ENCODE measurements at regions not wholly inside any gene's neighbourhood (a gene's known extent, or its start where the extent isn't known, plus 50 kb on each side); places are given as distances from the start of the nearest gene placed in this dataset.

DNA sequence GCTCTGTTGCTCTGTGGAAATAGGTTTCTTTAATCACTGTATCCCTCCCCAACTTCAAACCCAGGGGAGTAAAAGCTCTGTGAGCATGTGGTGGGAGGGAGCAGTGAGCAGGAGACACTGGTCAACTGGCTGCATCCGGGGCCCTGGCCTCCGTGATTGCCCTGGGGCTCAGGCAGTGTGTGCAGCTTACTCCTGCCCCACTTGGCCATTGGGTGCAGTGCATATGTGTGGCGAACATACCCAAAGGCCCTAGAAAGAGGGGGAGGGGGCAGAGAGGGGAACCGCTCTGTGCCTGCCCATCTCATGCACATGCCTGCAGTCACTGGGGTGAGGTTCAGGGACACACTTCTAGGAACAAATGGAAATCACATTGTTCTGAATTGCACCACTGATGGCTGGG lies 378.7 kb downstream of the ZBBX start:
- no peak overlapping the region for H3K27ac ChIP-seq (ENCODE audit: extremely low read depth, low read depth, low read length)
- ATAC-seq = no peak
- H3K79me2 ChIP-seq (ENCODE audit: control insufficient read depth, insufficient read depth, low read length) = no peaks in the 10 kb centered on the region
- H3K9me3 ChIP-seq (replicated peaks; ENCODE audit: control insufficient read depth, insufficient read depth, low read depth, low read length) = no peaks in the 10 kb centered on the region
- no TSS peak for BruUV-seq (replicated peaks)
- no peaks in the 10 kb centered on the region for H3K4me1 ChIP-seq (replicated peaks in 1 of 2; ENCODE audit: control insufficient read depth in 2 of 2, insufficient read depth in 2 of 2, low read length in 2 of 2)
- H2AFZ ChIP-seq (ENCODE audit: low read depth, low read length) = no peak overlapping the region
- WGBS (ENCODE audit: insufficient coverage, low coverage, missing lambda C conversion rate) = 0% methylated on average over 3 of the region's 4 CpGs
- ChIA-PET CTCF (ENCODE audit: low intra/inter-chr PET ratio) (no interaction called here), POLR2A (no interaction called here)
- intact Hi-C loops (cut with micrococcal nuclease) = no loop called here
- in situ Hi-C loops (cut with MboI) = no loop called here
- no peak overlapping the region for H3K4me2 ChIP-seq (ENCODE audit: insufficient read depth, low read length)
- H3K27me3 ChIP-seq (ENCODE audit: control insufficient read depth in 2 of 2, insufficient read depth in 2 of 2, low read length in 2 of 2) = no peaks in the 10 kb centered on the region
- no peak overlapping the region for H3K4me3 ChIP-seq
- no peak for DNase-seq (ENCODE audit: extremely low read depth in 1 of 4, low spot score in 3 of 4)
- FAIRE-seq = no peak
- no peak overlapping the region for H3K9ac ChIP-seq (ENCODE audit: insufficient read depth in 1 of 2, low read depth in 2 of 2, low read length in 2 of 2)
- H4K20me1 ChIP-seq (replicated peaks; ENCODE audit: control insufficient read depth, insufficient read depth, low read length) = no peaks in the 10 kb centered on the region
- no peaks in the 10 kb centered on the region for H3K9me1 ChIP-seq (ENCODE audit: control insufficient read depth, insufficient read depth, low read length)
- H3K36me3 ChIP-seq (ENCODE audit: control insufficient read depth, insufficient read depth, low read length) = no peaks in the 10 kb centered on the region
- no peak for TF ChIP-seq ZNF133 (CRISPR knock-in tag; IDR thresholded peaks at IDR 0.05)
- no peak for TF ChIP-seq MCM2 (IDR thresholded peaks at IDR 0.05; ENCODE audit: low read depth)
- TF ChIP-seq, protein P1, sequence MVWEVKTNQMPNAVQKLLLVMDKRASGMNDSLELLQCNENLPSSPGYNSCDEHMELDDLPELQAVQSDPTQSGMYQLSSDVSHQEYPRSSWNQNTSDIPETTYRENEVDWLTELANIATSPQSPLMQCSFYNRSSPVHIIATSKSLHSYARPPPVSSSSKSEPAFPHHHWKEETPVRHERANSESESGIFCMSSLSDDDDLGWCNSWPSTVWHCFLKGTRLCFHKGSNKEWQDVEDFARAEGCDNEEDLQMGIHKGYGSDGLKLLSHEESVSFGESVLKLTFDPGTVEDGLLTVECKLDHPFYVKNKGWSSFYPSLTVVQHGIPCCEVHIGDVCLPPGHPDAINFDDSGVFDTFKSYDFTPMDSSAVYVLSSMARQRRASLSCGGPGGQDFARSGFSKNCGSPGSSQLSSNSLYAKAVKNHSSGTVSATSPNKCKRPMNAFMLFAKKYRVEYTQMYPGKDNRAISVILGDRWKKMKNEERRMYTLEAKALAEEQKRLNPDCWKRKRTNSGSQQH (CRISPR knock-in tag; IDR thresholded peaks at IDR 0.05) = no peak
- TF ChIP-seq ELF4 (CRISPR knock-in tag; IDR thresholded peaks at IDR 0.05) = no peak
- TF ChIP-seq TRIM24 (IDR thresholded peaks at IDR 0.05) = no peak
- TF ChIP-seq, protein P2, sequence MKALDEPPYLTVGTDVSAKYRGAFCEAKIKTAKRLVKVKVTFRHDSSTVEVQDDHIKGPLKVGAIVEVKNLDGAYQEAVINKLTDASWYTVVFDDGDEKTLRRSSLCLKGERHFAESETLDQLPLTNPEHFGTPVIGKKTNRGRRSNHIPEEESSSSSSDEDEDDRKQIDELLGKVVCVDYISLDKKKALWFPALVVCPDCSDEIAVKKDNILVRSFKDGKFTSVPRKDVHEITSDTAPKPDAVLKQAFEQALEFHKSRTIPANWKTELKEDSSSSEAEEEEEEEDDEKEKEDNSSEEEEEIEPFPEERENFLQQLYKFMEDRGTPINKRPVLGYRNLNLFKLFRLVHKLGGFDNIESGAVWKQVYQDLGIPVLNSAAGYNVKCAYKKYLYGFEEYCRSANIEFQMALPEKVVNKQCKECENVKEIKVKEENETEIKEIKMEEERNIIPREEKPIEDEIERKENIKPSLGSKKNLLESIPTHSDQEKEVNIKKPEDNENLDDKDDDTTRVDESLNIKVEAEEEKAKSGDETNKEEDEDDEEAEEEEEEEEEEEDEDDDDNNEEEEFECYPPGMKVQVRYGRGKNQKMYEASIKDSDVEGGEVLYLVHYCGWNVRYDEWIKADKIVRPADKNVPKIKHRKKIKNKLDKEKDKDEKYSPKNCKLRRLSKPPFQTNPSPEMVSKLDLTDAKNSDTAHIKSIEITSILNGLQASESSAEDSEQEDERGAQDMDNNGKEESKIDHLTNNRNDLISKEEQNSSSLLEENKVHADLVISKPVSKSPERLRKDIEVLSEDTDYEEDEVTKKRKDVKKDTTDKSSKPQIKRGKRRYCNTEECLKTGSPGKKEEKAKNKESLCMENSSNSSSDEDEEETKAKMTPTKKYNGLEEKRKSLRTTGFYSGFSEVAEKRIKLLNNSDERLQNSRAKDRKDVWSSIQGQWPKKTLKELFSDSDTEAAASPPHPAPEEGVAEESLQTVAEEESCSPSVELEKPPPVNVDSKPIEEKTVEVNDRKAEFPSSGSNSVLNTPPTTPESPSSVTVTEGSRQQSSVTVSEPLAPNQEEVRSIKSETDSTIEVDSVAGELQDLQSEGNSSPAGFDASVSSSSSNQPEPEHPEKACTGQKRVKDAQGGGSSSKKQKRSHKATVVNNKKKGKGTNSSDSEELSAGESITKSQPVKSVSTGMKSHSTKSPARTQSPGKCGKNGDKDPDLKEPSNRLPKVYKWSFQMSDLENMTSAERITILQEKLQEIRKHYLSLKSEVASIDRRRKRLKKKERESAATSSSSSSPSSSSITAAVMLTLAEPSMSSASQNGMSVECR (CRISPR knock-in tag; IDR thresholded peaks at IDR 0.05) = no peak
- TF ChIP-seq, protein P3, sequence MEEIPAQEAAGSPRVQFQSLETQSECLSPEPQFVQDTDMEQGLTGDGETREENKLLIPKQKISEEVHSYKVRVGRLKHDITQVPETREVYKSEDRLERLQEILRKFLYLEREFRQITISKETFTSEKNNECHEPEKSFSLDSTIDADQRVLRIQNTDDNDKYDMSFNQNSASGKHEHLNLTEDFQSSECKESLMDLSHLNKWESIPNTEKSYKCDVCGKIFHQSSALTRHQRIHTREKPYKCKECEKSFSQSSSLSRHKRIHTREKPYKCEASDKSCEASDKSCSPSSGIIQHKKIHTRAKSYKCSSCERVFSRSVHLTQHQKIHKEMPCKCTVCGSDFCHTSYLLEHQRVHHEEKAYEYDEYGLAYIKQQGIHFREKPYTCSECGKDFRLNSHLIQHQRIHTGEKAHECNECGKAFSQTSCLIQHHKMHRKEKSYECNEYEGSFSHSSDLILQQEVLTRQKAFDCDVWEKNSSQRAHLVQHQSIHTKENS (CRISPR knock-in tag; IDR thresholded peaks at IDR 0.05) = no peak
- no peak for TF ChIP-seq RAD21 (CRISPR knock-in tag; conservative IDR thresholded peaks at IDR 0.05 in 1 of 2, IDR thresholded peaks at IDR 0.05 in 1 of 2)
- TF ChIP-seq, protein P4, sequence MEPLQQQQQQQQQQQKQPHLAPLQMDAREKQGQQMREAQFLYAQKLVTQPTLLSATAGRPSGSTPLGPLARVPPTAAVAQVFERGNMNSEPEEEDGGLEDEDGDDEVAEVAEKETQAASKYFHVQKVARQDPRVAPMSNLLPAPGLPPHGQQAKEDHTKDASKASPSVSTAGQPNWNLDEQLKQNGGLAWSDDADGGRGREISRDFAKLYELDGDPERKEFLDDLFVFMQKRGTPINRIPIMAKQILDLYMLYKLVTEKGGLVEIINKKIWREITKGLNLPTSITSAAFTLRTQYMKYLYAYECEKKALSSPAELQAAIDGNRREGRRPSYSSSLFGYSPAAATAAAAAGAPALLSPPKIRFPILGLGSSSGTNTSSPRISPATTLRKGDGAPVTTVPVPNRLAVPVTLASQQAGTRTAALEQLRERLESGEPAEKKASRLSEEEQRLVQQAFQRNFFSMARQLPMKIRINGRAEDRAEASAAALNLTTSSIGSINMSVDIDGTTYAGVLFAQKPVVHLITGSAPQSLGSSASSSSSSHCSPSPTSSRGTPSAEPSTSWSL (CRISPR knock-in tag; IDR thresholded peaks at IDR 0.05; ENCODE audit: borderline replicate concordance) = no peak

All from K562 (cell line).